Omental fat pad (tissue), 3 donors: ENCODE measurements at regions not wholly inside any gene's neighbourhood (a gene's known extent, or its start where the extent isn't known, plus 50 kb on each side); places are given as distances from the start of the nearest gene placed in this dataset.

Experiments used
- ATAC-seq: fragments of 150-250 bp; one replicate; pipeline ENCODE4 v1.9.1; 2016; ENCODE audit warnings: mild to moderate bottlenecking, moderate library complexity; ENCODE audit not compliant: low FRiP score
- DNase-seq: peaks from one replicate; pipeline ENCODE4 v3.0.0-alpha.2; 2019; ENCODE audit warnings: low spot score
- TF ChIP-seq, protein P1 (sequence below), 3 donors: fragments of 450-650 bp; IDR thresholded peaks; one replicate each; pipeline ENCODE4 v1.5.1; 2016 to 2017; ENCODE audit warnings: antibody characterized with exemption in 3 of 3, mild to moderate bottlenecking in 3 of 3, moderate library complexity in 2 of 3

DNA sequence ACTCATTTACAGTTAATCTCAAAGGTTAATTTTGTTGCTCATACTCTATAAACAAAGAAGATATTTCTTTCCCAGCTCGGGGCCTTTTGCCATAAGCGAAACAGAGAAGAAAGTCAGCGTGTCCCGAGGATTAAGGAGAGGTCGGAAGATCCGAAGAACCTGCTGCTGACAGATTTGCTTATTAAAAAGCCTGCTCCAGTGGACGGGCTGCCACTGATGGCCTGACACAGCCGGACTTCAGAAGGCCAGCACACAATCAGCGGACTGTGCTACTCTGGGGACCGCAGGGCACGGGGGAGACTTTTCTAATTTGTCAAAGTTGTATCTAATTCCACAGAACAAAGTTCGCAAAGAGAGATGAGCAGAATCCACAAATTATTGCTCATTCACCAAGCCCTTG, 315.4 kb downstream of the ETAA1 start:
- TF ChIP-seq, protein P1, sequence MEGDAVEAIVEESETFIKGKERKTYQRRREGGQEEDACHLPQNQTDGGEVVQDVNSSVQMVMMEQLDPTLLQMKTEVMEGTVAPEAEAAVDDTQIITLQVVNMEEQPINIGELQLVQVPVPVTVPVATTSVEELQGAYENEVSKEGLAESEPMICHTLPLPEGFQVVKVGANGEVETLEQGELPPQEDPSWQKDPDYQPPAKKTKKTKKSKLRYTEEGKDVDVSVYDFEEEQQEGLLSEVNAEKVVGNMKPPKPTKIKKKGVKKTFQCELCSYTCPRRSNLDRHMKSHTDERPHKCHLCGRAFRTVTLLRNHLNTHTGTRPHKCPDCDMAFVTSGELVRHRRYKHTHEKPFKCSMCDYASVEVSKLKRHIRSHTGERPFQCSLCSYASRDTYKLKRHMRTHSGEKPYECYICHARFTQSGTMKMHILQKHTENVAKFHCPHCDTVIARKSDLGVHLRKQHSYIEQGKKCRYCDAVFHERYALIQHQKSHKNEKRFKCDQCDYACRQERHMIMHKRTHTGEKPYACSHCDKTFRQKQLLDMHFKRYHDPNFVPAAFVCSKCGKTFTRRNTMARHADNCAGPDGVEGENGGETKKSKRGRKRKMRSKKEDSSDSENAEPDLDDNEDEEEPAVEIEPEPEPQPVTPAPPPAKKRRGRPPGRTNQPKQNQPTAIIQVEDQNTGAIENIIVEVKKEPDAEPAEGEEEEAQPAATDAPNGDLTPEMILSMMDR (IDR thresholded peaks at IDR 0.05): no peak
- no peak for ATAC-seq

DNA sequence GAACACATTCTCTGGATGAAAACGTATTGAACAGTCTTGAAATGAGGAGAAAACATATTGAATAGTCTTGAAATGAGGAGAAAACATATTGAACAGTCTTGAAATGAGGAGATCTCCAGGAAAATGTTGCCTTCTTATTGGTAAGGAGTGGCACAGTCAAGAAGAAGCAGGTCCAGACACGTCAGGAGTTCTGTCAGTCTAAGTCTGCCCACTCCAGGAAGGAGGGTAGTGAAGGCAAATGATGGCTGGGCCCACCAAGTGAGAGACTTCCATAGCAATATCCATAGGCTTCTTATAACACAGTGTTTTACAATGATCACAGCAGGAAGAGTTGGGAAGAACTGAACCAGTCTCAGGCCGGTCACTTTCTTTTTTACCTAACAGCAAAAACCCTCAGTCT, 316.2 kb downstream of the ETAA1 start:
- no peak for ATAC-seq
- no peak for DNase-seq
- TF ChIP-seq, protein P1 (IDR thresholded peaks at IDR 0.05): no peak

More for the DNA sequence above, 315.4 kb downstream of the ETAA1 start:
- DNase-seq: no peak

DNA sequence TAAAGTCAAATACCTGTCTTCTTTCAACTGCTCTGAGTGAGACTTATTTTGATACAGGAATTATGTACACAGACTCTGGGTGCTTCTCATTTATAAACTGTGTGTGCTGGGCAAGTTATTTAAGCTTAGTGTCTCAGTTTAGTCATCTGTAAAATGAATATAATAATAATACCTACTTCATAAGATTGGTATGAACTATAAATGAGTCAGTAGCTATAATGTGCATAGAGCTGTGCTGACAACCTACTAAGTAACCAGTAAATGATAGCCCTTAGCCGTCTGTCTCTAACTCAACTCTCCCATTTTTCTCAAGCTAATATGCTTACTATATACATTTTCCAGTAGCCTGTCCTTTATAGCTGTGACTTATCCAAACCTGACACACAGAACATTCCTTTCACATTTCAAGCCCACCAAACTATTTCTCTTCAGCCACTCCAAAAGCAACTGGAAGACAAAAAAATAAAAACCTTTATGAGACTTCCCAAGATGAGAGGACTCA, 319.8 kb downstream of the ETAA1 start:
- ATAC-seq: no peak
- TF ChIP-seq, protein P1 (IDR thresholded peaks at IDR 0.05): no peak
- DNase-seq: no peak

DNA sequence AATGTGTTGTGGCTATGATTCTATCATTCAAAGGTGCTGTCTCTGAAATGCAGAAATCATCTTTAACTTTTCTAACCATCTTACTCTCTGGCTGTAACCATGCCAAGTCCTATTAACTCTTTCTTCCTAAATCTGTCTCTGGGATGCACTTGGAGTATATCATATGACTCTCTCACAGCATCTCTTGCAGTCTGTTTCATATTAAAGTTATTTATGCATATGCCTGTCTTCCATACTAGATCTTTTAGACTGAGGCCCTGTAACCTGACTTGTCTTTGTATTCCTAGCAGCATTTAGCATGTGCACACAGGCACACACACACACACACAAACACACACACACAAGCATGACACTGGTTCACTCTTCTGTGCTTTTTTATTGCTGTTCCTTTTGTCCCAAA, 320.6 kb downstream of the ETAA1 start:
- ATAC-seq: no peak
- DNase-seq: no peak
- TF ChIP-seq, protein P1 (IDR thresholded peaks at IDR 0.05): no peak

DNA sequence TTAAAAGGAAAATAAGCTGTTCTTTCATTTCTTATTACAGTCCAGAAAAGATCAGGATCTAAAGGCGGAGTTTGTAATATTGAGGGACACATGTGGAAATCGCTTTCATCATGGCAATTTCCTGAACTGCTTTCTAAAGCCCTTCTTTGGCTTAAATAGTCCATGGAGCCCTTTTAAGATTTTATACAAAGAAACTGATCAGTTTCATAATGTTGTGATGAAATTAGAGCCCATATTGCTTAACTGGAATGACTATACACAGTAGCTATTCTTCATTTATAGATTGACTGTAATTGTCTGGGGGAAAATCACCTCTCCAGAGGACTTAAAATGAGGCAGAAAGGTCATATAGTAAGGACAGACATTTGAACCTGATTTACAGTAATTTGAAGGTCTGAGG, 322.2 kb downstream of the ETAA1 start:
- no peak for DNase-seq
- TF ChIP-seq, protein P1 (IDR thresholded peaks at IDR 0.05): no peak
- ATAC-seq: no peak

DNA sequence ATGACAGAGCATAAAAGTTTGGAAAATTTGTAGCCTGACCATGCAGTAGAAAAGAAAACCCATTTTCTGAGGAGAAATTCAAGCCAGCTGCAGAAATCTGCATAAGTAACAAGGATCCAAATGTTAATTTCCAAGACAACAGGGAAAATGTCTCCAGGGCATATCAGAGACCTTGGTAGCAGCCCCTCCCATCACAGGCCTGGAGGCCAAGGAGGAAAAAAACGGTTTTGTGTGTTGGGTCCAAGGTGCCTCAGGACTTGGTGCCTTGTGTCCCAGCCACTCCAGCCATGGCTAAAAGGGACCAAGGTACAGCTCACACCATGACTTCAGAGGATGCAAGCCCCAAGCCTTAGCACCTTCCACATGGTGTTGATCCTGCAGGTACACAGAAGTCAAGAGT, 324.4 kb downstream of the ETAA1 start:
- DNase-seq (no peak), ATAC-seq (no peak)
- TF ChIP-seq, protein P1 (IDR thresholded peaks at IDR 0.05): no peak

DNA sequence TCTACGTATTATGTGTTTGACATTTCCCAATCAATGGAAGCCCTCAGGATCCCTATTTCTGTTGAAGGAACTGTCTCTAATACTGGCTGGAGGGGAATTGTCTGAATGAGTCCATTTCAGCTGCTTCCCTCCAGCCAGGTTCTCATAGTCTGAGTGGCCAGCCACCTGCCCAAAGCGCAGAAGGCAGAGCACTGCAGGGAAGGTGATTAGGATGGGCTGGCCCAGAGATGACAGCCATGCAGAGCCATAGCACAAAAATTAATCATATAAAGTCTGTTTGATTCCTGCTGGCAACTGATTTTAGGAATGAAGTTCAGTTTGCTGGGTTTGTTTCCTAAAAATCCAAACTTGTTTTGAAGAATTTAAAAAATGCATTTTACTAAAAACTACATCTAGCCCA, 327.1 kb downstream of the ETAA1 start:
- no peak for DNase-seq
- TF ChIP-seq, protein P1 (IDR thresholded peaks at IDR 0.05): no peak
- no peak for ATAC-seq
